Common myeloid progenitor, CD34-positive (primary cell): ENCODE measurements at regions not wholly inside any gene's neighbourhood (a gene's known extent, or its start where the extent isn't known, plus 50 kb on each side); places are given as distances from the start of the nearest gene placed in this dataset.

Source experiments
- CTCF ChIA-PET: fragments of 350-600 bp; sonication (Branson Sonifier 250); formaldehyde crosslinking; loops from one replicate; lab custom pipeline; 2021; ENCODE audit warnings: antibody characterized with exemption; lab: Charles Lee
- POLR2A ChIA-PET: fragments of 350-600 bp; sonication (Branson Sonifier 250); formaldehyde crosslinking; loops from one replicate; lab custom pipeline; 2021; ENCODE audit warnings: antibody characterized with exemption; lab: Charles Lee
- DNase-seq, 3 donors: peaks; one replicate each; pipeline versions ENCODE4 v3.0.0 to v3.0.0-alpha.2; 2013
- H3K27ac ChIP-seq, 2 experiments: 1 replicate in 1 of 2; 2 replicates in 1 of 2; pipeline ENCODE4 v1.7.0; 2013; ENCODE audit warnings: inconsistent platforms in 2 of 2, low read length in 2 of 2, mild to moderate bottlenecking in 2 of 2, low read depth in 1 of 2, moderate library complexity in 1 of 2; ENCODE audit not compliant: severe bottlenecking in 2 of 2, insufficient read depth in 1 of 2, poor library complexity in 1 of 2
- H3K27me3 ChIP-seq, 5 experiments: replicated peaks in 2 of 5; 1 replicate in 3 of 5; 2 replicates in 2 of 5; pipeline versions ENCODE4 v1.6.1 to v1.7.0; 2013; ENCODE audit warnings: low read length in 4 of 5, mild to moderate bottlenecking in 2 of 5, moderate library complexity in 2 of 5, inconsistent platforms in 1 of 5; ENCODE audit not compliant: insufficient read depth in 5 of 5, control insufficient read depth in 4 of 5
- H3K36me3 ChIP-seq, 4 experiments: 1 replicate in 2 of 4; 2 replicates in 2 of 4; pipeline versions ENCODE4 v1.6.1 to v1.7.0; 2013; ENCODE audit warnings: low read length in 3 of 4, control low read depth in 1 of 4, mild to moderate bottlenecking in 1 of 4; ENCODE audit not compliant: control insufficient read depth in 4 of 4, insufficient read depth in 4 of 4
- H3K4me1 ChIP-seq, 4 experiments: 1 replicate in 3 of 4; 2 replicates in 1 of 4; pipeline versions ENCODE4 v1.6.1 to v1.7.1; 2013; ENCODE audit warnings: low read length in 3 of 4, mild to moderate bottlenecking in 3 of 4, control low read depth in 1 of 4, inconsistent platforms in 1 of 4, moderate library complexity in 1 of 4; ENCODE audit not compliant: control insufficient read depth in 4 of 4, insufficient read depth in 4 of 4; ENCODE audit errors: control extremely low read depth in 1 of 4
- H3K4me3 ChIP-seq, 7 experiments: 1 replicate in 4 of 7; 2 replicates in 3 of 7; pipeline versions ENCODE4 v1.5.1 to v1.7.0; 2013; ENCODE audit warnings: mild to moderate bottlenecking in 7 of 7, low read length in 6 of 7, moderate library complexity in 6 of 7, inconsistent platforms in 2 of 7, low read depth in 2 of 7, control low read depth in 1 of 7; ENCODE audit not compliant: insufficient read depth in 4 of 7, control insufficient read depth in 1 of 7; ENCODE audit errors: extremely low read depth in 1 of 7
- H3K9me3 ChIP-seq, 5 experiments: 1 replicate in 4 of 5; 2 replicates in 1 of 5; pipeline versions ENCODE4 v1.6.1 to v1.7.1; 2013; ENCODE audit warnings: low read length in 4 of 5, mild to moderate bottlenecking in 2 of 5, inconsistent platforms in 1 of 5, low read depth in 1 of 5, moderate library complexity in 1 of 5; ENCODE audit not compliant: control insufficient read depth in 4 of 5, insufficient read depth in 2 of 5; ENCODE audit errors: control extremely low read depth in 1 of 5
- WGBS: methylation state at CpG from one replicate; pipeline ENCODE4 v1.1.5; 2013; ENCODE audit not compliant: insufficient coverage; 5-methylcytosine and 5-hydroxymethylcytosine counted together

DNA sequence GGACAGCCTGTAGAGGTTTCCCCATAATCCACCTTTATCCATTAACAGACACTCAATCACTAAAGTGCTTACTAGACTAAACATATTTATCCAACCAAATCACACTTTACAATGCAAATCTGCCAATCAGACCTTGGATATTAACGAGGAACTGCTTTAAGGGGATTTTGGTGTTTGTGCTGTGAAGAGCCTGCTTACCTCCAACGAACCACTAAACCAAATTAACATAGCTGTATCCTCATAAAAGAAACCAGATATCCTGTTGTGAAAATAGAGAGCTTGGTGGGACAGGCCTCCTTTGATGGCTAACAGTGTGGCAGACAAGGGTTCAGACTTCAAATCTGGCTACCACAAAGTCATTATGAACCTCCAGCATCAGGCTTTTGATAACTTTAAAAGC is 252.6 kb upstream of the HAND2 start:
- POLR2A ChIA-PET: no interaction called here
- H3K27me3 ChIP-seq: no peaks in the 10 kb centered on the region

DNA sequence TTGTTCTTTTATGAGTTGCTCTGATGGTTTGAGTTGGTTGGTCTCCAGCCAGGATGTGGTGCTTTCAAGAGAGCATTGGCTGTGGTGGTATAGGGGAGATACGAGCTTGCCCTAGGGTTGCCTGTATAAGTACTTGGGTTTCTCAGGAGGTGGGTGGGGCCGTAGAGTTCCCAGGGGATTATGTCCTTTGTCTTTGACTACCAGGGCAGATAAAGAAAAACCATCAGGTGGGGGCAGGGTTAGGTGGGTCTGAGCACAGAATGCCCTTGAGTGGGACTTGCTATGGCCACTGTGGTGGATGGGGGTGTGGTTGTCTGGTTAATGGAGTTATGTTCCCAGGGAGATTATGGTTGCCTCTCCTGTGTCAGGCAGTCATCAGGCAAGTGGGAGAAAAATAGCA is 247.9 kb upstream of the HAND2 start:
- Histone ChIP-seq H3K9me3 (peaks cover 0 to 6% (median 4%) of the 10 kb centered on the region in 5 experiments), H3K4me1 (no peaks in the 10 kb centered on the region), H3K4me3 (no peak overlapping the region), H3K36me3 (no peaks in the 10 kb centered on the region), H3K27me3 (no peaks in the 10 kb centered on the region), H3K27ac (no peak overlapping the region)
- 95% methylated on average over 2 of the region's 2 CpGs for WGBS
- ChIA-PET POLR2A (no interaction called here), CTCF (no interaction called here)
- DNase-seq: no peak

More for the DNA sequence above, 252.6 kb upstream of the HAND2 start:
- CTCF ChIA-PET: no interaction called here
- no peak for DNase-seq
- H3K4me1 ChIP-seq: no peaks in the 10 kb centered on the region
- WGBS: no CpG with 5 or more reads among the region's 2 CpGs
- H3K27ac ChIP-seq: no peak overlapping the region
- H3K9me3 ChIP-seq: peaks cover 0 to 2% (median 0%) of the 10 kb centered on the region in 5 experiments
- H3K4me3 ChIP-seq: no peak overlapping the region
- no peaks in the 10 kb centered on the region for H3K36me3 ChIP-seq

DNA sequence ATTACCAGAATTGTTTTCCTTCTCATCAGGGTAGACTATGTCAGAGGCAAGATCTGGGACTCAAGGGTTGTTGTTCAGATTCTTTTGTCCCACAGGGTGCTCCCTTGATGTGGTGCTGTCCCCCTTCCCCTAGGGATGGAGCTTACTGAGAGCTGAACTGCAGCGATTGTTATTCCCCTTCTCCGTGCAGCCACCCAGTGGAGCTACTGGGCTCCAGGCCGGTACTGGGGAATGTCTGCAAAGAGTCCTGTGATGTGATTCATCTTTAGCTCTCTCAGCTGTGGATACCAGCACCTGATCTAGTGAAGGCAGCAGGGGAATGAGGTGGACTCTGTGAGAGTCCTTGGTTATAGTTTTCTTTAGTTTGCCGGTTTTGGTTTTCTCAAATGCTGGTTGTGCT is 247.4 kb upstream of the HAND2 start:
- Histone ChIP-seq H3K27me3 (no peaks in the 10 kb centered on the region), H3K27ac (no peak overlapping the region), H3K4me1 (no peaks in the 10 kb centered on the region), H3K9me3 (peaks cover 0 to 6% (median 4%) of the 10 kb centered on the region in 5 experiments), H3K36me3 (no peaks in the 10 kb centered on the region), H3K4me3 (no peak overlapping the region)
- ChIA-PET POLR2A (no interaction called here), CTCF (no interaction called here)
- DNase-seq: no peak
- 92% methylated on average over 4 of the region's 4 CpGs for WGBS

DNA sequence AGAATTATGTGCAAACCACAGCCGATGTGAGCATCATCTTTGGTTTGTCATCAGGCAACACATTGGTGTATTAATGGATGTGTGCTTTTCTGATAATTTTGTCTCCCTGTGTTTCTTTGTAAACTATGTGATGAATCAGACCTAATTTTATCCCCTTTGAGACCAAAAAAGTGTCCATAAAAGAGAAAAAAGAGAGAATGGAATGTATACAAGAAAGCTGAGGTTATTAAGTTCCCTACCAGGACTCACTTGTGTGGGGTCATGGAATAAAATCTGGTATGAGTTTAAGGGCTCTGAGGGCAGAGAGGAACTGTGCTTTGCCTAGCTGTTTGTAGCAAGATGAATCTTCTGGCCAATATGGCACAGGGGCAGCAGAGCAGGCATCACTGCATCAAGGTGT is 239.5 kb upstream of the HAND2 start:
- no peaks in the 10 kb centered on the region for H3K4me1 ChIP-seq

DNA sequence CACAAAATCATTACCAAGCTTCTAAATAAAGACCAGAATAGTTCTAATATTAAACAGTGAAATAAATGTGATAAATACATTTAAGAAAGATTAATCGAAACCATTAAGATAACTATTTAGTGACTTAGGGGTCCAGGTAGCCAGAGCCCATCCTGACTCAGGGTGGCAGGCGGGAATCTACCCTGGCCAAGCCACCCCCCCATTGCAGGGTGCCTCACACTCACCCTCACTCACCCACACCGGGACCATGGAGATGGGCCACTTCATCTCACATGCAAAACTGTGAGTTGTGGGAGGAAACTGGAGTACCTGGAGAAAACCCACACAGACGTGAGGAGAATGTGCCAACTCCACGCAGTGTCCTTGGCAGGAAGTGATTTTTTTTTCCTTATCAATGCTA is 237.6 kb upstream of the HAND2 start:
- ChIA-PET CTCF (no interaction called here), POLR2A (no interaction called here)
- H3K36me3 ChIP-seq: no peaks in the 10 kb centered on the region
- DNase-seq: no peak
- H3K4me1 ChIP-seq: no peaks in the 10 kb centered on the region
- no peak overlapping the region for H3K27ac ChIP-seq
- H3K4me3 ChIP-seq: no peak overlapping the region
- WGBS: 60% methylated on average over 2 of the region's 5 CpGs
- peaks cover 0 to 3% (median 0%) of the 10 kb centered on the region in 5 experiments for H3K27me3 ChIP-seq
- no peaks in the 10 kb centered on the region for H3K9me3 ChIP-seq

More for the DNA sequence above, 239.5 kb upstream of the HAND2 start:
- ChIA-PET CTCF (no interaction called here), POLR2A (no interaction called here)
- DNase-seq: no peak
- Histone ChIP-seq H3K9me3 (no peaks in the 10 kb centered on the region), H3K4me3 (no peak overlapping the region), H3K27me3 (no peaks in the 10 kb centered on the region), H3K36me3 (no peaks in the 10 kb centered on the region), H3K27ac (no peak overlapping the region)
- WGBS: 100% methylated on average over 1 of the region's 1 CpG

DNA sequence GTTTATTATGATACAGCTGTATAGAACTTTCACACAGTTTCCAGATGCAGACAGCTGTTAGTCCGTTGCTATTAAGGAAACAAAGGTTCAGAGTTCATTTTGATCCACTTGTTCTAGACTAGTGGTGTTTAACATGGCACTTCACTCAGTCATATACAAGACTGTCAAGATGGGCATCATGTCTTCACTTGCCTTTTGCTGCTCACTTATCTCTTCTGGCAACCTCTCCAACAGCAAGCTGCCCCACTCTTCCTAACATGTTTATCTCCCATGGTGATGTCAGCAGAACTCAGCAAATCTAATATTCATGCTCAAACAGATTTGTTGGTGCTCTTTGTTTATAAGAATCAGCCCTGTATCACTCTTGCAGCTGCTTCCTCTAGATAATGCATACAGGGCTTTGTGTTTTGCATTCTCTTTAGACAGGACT is 236.2 kb upstream of the HAND2 start:
- Histone ChIP-seq H3K9me3 (no peaks in the 10 kb centered on the region), H3K4me3 (no peak overlapping the region), H3K27ac (no peak overlapping the region), H3K36me3 (no peaks in the 10 kb centered on the region), H3K4me1 (no peaks in the 10 kb centered on the region), H3K27me3 (peaks cover 0 to 3% (median 0%) of the 10 kb centered on the region in 5 experiments)
- ChIA-PET CTCF (no interaction called here), POLR2A (no interaction called here)
- 60% methylated on average over 1 of the region's 1 CpG for WGBS
- peak in 1 of 3 donors; percentile 13 for DNase-seq

DNA sequence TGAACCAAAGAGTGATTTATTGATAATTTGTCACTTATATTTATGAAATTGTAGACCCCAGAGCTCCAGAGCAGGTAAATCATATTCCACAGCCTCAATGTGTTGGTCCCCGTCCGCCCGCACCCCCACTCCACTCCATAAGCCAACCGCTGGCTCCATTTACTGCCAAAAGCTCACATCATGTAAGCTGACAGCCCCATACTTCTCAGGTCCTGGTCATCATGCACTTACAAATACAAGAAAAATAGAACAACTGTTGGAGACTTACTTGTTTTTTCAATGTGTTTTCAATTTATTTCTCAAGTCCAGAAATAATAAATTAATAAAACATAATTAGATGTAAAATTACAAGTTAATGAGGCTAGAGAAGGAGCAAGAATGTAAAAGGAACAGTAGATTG is 235.7 kb upstream of the HAND2 start:
- CTCF ChIA-PET: no interaction called here
- Histone ChIP-seq H3K9me3 (no peaks in the 10 kb centered on the region), H3K27ac (no peak overlapping the region), H3K36me3 (no peaks in the 10 kb centered on the region), H3K4me1 (no peaks in the 10 kb centered on the region), H3K27me3 (peaks cover 0 to 3% (median 0%) of the 10 kb centered on the region in 5 experiments), H3K4me3 (no peak overlapping the region)
- POLR2A ChIA-PET: no interaction called here
- 100% methylated on average over 4 of the region's 4 CpGs for WGBS
- DNase-seq: no peak
